ENCODE measurements at regions not wholly inside any gene's neighbourhood (a gene's known extent, or its start where the extent isn't known, plus 50 kb on each side); places are given as distances from the start of the nearest gene placed in this dataset.

- TF ChIP-seq NR2C2 (CRISPR knock-in tag; IDR thresholded peaks at IDR 0.05; ENCODE audit: borderline replicate concordance) (peak; percentile 83), KLF11 (CRISPR knock-in tag; IDR thresholded peaks at IDR 0.05) (0 out of 2 replicates have a peak, but pooled peaks have one; percentile 65), ATF5 (CRISPR knock-in tag; IDR thresholded peaks at IDR 0.05; ENCODE audit: low read depth) (no peak), MIER3 (CRISPR knock-in tag; IDR thresholded peaks at IDR 0.05; ENCODE audit: borderline replicate concordance) (peak; percentile 98), MED1 (CRISPR knock-in tag; IDR thresholded peaks at IDR 0.05) (peak; percentile 99), RERE (CRISPR knock-in tag; IDR thresholded peaks at IDR 0.05; ENCODE audit: low read depth) (peak; percentile 72; the same call in 1 of the 2 replicates), RORA (CRISPR knock-in tag; IDR thresholded peaks at IDR 0.05) (0 out of 2 replicates have a peak, but pooled peaks have one; percentile 56), ZMAT3 (CRISPR knock-in tag; conservative IDR thresholded peaks at IDR 0.05) (0 out of 2 replicates have a peak, but pooled peaks have one; percentile 39), BHLHE40 (IDR thresholded peaks at IDR 0.05; ENCODE audit: low read length) (peak; percentile 85), CREBL2 (CRISPR knock-in tag; IDR thresholded peaks at IDR 0.05; ENCODE audit: borderline replicate concordance) (no peak), ZNF780A (CRISPR knock-in tag; IDR thresholded peaks at IDR 0.05) (peak; percentile 63; the same call in 1 of the 2 replicates), REL (CRISPR knock-in tag; conservative IDR thresholded peaks at IDR 0.05) (0 out of 2 replicates have a peak, but pooled peaks have one; percentile 28), EP300 (IDR thresholded peaks at IDR 0.05; ENCODE audit: low read depth in 2 of 2, low read length in 2 of 2) (peak; percentile 98), EP300 (CRISPR knock-in tag; IDR thresholded peaks at IDR 0.05; ENCODE audit: borderline replicate concordance) (peak; percentile 99), MAFK (conservative IDR thresholded peaks at IDR 0.05 in 1 of 2, IDR thresholded peaks at IDR 0.05 in 1 of 2; ENCODE audit: low read length in 2 of 2) (peak; percentile 31 to 63; a peak in 3 of 4 replicates)
- TF ChIP-seq, protein P1, sequence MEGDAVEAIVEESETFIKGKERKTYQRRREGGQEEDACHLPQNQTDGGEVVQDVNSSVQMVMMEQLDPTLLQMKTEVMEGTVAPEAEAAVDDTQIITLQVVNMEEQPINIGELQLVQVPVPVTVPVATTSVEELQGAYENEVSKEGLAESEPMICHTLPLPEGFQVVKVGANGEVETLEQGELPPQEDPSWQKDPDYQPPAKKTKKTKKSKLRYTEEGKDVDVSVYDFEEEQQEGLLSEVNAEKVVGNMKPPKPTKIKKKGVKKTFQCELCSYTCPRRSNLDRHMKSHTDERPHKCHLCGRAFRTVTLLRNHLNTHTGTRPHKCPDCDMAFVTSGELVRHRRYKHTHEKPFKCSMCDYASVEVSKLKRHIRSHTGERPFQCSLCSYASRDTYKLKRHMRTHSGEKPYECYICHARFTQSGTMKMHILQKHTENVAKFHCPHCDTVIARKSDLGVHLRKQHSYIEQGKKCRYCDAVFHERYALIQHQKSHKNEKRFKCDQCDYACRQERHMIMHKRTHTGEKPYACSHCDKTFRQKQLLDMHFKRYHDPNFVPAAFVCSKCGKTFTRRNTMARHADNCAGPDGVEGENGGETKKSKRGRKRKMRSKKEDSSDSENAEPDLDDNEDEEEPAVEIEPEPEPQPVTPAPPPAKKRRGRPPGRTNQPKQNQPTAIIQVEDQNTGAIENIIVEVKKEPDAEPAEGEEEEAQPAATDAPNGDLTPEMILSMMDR (CRISPR knock-in tag; IDR thresholded peaks at IDR 0.05), result 0 out of 2 replicates have a peak, but pooled peaks have one; percentile 4
- TF ChIP-seq, protein P2, sequence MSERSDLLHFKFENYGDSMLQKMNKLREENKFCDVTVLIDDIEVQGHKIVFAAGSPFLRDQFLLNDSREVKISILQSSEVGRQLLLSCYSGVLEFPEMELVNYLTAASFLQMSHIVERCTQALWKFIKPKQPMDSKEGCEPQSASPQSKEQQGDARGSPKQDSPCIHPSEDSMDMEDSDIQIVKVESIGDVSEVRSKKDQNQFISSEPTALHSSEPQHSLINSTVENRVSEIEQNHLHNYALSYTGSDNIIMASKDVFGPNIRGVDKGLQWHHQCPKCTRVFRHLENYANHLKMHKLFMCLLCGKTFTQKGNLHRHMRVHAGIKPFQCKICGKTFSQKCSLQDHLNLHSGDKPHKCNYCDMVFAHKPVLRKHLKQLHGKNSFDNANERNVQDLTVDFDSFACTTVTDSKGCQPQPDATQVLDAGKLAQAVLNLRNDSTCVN (CRISPR knock-in tag; IDR thresholded peaks at IDR 0.05; ENCODE audit: borderline replicate concordance), result peak; percentile 76; the same call in 1 of the 2 replicates
- TF ChIP-seq, protein P3, sequence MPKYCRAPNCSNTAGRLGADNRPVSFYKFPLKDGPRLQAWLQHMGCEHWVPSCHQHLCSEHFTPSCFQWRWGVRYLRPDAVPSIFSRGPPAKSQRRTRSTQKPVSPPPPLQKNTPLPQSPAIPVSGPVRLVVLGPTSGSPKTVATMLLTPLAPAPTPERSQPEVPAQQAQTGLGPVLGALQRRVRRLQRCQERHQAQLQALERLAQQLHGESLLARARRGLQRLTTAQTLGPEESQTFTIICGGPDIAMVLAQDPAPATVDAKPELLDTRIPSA (CRISPR knock-in tag; IDR thresholded peaks at IDR 0.05; ENCODE audit: borderline replicate concordance), result no peak
Observed at GRCh38 chr4:74654230-74654681, 140.1 kb downstream of the BTC start (continued).
